Bronchial epithelial cell (primary cell): ENCODE measurements at regions not wholly inside any gene's neighbourhood (a gene's known extent, or its start where the extent isn't known, plus 50 kb on each side); places are given as distances from the start of the nearest gene placed in this dataset.

Experiments
- DNase-seq: peaks from one replicate; pipeline ENCODE4 v3.0.0-alpha.2; 2010; ENCODE audit warnings: low read depth
- FAIRE-seq: peaks from 2 replicates; lab custom pipeline; 2011; peaks lifted over from hg19 to GRCh38; lab: Jason Lieb, UNC
- H3K27me3 ChIP-seq: 2 replicates; pipeline ENCODE4 v1.5.1; 2011; ENCODE audit warnings: low read length; ENCODE audit not compliant: control insufficient read depth, insufficient read depth
- H3K36me3 ChIP-seq: 2 replicates; pipeline ENCODE4 v1.5.1; 2011; ENCODE audit warnings: low read length; ENCODE audit not compliant: control insufficient read depth, insufficient read depth
- H3K4me3 ChIP-seq: 2 replicates; pipeline ENCODE4 v1.5.1; 2011; ENCODE audit warnings: mild to moderate bottlenecking, low read depth, low read length, control low read depth
- CTCF ChIP-seq: IDR thresholded peaks from 2 replicates; pipeline ENCODE4 v1.5.1; 2011; ENCODE audit warnings: mild to moderate bottlenecking, moderate library complexity, low read length, control low read depth, inconsistent platforms; ENCODE audit not compliant: insufficient read depth, severe bottlenecking

- no peaks in the 10 kb centered on the region for H3K36me3 ChIP-seq
- H3K4me3 ChIP-seq, result no peak overlapping the region
- no peaks in the 10 kb centered on the region for H3K27me3 ChIP-seq
- DNase-seq, result no peak
- TF ChIP-seq CTCF, result no peak
- FAIRE-seq, result no peak
These were observed 102.5 kb upstream of the SLC35G4 start for GRCh38 chr18:11506856-11507255.

- FAIRE-seq, result no peak
- Histone ChIP-seq H3K27me3 (no peaks in the 10 kb centered on the region), H3K36me3 (no peaks in the 10 kb centered on the region), H3K4me3 (no peak overlapping the region)
- TF ChIP-seq CTCF, result no peak
- DNase-seq, result no peak
These were observed 103.4 kb upstream of the SLC35G4 start for GRCh38 chr18:11505993-11506392.

GRCh38 chr18:11504962-11505361, 104.4 kb upstream of the SLC35G4 start:
- H3K27me3 ChIP-seq, result no peaks in the 10 kb centered on the region
- no peaks in the 10 kb centered on the region for H3K36me3 ChIP-seq
- DNase-seq (no peak), FAIRE-seq (no peak)
- no peak for TF ChIP-seq CTCF
- no peak overlapping the region for H3K4me3 ChIP-seq

GRCh38 chr18:11502368-11502767, 107.0 kb upstream of the SLC35G4 start:
- no peak overlapping the region for H3K4me3 ChIP-seq
- no peaks in the 10 kb centered on the region for H3K27me3 ChIP-seq
- FAIRE-seq, result no peak
- H3K36me3 ChIP-seq, result no peaks in the 10 kb centered on the region
- TF ChIP-seq CTCF, result no peak
- DNase-seq, result no peak

GRCh38 chr18:11501352-11501751, 108.0 kb upstream of the SLC35G4 start:
- DNase-seq, result no peak
- no peaks in the 10 kb centered on the region for H3K27me3 ChIP-seq
- no peak overlapping the region for H3K4me3 ChIP-seq
- H3K36me3 ChIP-seq, result no peaks in the 10 kb centered on the region
- TF ChIP-seq CTCF, result no peak
- FAIRE-seq, result no peak
